Tibial nerve (tissue), 4 donors: ENCODE measurements at regions not wholly inside any gene's neighbourhood (a gene's known extent, or its start where the extent isn't known, plus 50 kb on each side); places are given as distances from the start of the nearest gene placed in this dataset.

Source experiments
- DNase-seq, 2 donors: peaks; one replicate each; pipeline ENCODE4 v3.0.0-alpha.2; 2019; ENCODE audit warnings: low spot score in 2 of 2
- H3K27ac ChIP-seq, 4 donors: fragments of 200-600 bp; sonication (generic) in 3 of 4; one replicate each; pipeline ENCODE4 v1.5.1; 2017 to 2019; ENCODE audit warnings: mild to moderate bottlenecking in 1 of 4
- H3K27me3 ChIP-seq, 2 donors: fragments of 200-600 bp; sonication (generic) in 1 of 2; one replicate each; pipeline versions ENCODE4 v1.5.1 to v1.6.0; 2017 to 2019
- H3K36me3 ChIP-seq, 3 donors: fragments of 200-600 bp; sonication (generic); one replicate each; pipeline ENCODE4 v1.5.1; 2018 to 2019
- H3K4me1 ChIP-seq, 4 donors: fragments of 200-600 bp; sonication (generic) in 3 of 4; one replicate each; pipeline ENCODE4 v1.5.1; 2017 to 2019
- H3K4me3 ChIP-seq, 4 donors: fragments of 200-600 bp; sonication (generic) in 3 of 4; one replicate each; pipeline ENCODE4 v1.5.1; 2017 to 2019; ENCODE audit warnings: mild to moderate bottlenecking in 1 of 4, moderate library complexity in 1 of 4
- H3K9me3 ChIP-seq, 4 donors: fragments of 200-600 bp; sonication (generic) in 3 of 4; one replicate each; pipeline ENCODE4 v1.5.1; 2017 to 2019
- EP300 ChIP-seq, 2 donors: sonication (generic); formaldehyde crosslinking; IDR thresholded peaks; one replicate each; pipeline ENCODE4 v1.6.1; 2017; ENCODE audit warnings: antibody characterized with exemption in 2 of 2, mild to moderate bottlenecking in 1 of 2
- POLR2A ChIP-seq, 2 donors: fragments of 450-650 bp; IDR thresholded peaks; one replicate each; pipeline ENCODE4 v1.6.1; 2017; ENCODE audit warnings: antibody characterized with exemption in 2 of 2, mild to moderate bottlenecking in 2 of 2, moderate library complexity in 2 of 2
- WGBS, 2 donors: methylation state at CpG; one replicate each; pipeline ENCODE4 v1.1.5; 2018; 5-methylcytosine and 5-hydroxymethylcytosine counted together
- TF ChIP-seq, protein P1 (sequence below), 5 experiments: fragments of 200-600 bp in 3 of 5; fragments of 450-650 bp in 2 of 5; sonication (generic) in 3 of 5; IDR thresholded peaks; one replicate each; pipeline ENCODE4 v1.5.1; 2016 to 2019; ENCODE audit warnings: antibody characterized with exemption in 5 of 5, mild to moderate bottlenecking in 3 of 5, moderate library complexity in 2 of 5

DNA sequence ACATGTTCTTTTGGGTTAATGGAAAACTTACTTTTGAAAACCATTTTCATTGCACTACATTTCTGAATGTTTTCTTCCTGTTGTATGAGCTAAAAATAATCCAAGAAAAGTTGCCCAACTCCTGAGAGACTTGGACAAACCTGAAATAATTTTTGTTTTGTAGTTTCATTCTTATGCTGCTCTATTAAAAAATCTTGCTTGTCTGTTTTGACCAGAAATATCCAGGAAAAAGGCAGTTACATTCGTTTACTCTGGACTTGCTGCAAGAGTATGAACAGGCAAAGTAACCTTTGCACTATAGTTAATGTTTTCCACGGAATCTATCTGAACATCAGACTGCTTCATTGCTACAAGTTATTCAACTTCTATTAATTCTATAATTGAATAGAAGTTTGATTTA is 200.1 kb upstream of the DAB2 start:
- 34 to 44% methylated on average over 2 of the region's 2 CpGs for WGBS, 2 donors
- H3K4me3 ChIP-seq = no peak overlapping the region
- no peaks in the 10 kb centered on the region for H3K27me3 ChIP-seq
- DNase-seq = no peak
- no peaks in the 10 kb centered on the region for H3K36me3 ChIP-seq
- peak overlapping the region in 2 of 4 donors; percentile 71 to 81 for H3K27ac ChIP-seq
- H3K9me3 ChIP-seq = no peaks in the 10 kb centered on the region
- peaks cover 0 to 16% (median 3%) of the 10 kb centered on the region in 4 donors for H3K4me1 ChIP-seq
- TF ChIP-seq, protein P1, sequence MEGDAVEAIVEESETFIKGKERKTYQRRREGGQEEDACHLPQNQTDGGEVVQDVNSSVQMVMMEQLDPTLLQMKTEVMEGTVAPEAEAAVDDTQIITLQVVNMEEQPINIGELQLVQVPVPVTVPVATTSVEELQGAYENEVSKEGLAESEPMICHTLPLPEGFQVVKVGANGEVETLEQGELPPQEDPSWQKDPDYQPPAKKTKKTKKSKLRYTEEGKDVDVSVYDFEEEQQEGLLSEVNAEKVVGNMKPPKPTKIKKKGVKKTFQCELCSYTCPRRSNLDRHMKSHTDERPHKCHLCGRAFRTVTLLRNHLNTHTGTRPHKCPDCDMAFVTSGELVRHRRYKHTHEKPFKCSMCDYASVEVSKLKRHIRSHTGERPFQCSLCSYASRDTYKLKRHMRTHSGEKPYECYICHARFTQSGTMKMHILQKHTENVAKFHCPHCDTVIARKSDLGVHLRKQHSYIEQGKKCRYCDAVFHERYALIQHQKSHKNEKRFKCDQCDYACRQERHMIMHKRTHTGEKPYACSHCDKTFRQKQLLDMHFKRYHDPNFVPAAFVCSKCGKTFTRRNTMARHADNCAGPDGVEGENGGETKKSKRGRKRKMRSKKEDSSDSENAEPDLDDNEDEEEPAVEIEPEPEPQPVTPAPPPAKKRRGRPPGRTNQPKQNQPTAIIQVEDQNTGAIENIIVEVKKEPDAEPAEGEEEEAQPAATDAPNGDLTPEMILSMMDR (IDR thresholded peaks at IDR 0.05) = no peak
- TF ChIP-seq EP300 (IDR thresholded peaks at IDR 0.05) = no peak
- no peak for TF ChIP-seq POLR2A (IDR thresholded peaks at IDR 0.05)

DNA sequence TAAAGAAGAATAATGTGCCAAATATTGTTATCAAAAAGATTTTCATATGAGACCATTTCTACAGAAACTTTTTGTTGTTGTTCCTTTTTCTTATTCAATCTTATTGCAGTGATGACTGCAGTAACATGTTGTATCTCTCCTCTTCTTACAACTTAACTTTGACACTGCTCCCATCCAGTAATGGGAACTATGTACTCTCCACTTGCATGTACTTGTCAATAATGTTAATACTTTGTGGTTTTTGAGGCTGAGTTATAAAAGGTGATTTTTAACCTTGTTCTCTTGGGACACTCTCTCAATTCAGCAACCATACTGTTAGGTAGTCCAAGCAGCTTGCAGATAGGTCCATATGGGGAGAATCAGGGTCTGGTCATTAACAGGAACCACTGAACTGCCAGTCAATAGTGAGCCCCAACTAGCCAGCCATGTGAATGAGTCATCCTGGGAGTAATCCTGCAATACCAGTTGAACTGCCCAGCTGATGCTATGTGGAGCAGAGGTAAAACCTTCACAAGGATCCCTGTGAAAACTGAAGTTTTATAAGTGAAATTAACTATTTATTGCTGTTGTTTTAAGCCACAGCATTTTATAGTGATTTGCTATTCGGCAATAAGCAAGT is 199.6 kb upstream of the DAB2 start:
- WGBS, 2 donors = 47 to 64% methylated on average over 1 of the region's 1 CpG
- Histone ChIP-seq H3K27ac (peak overlapping the region in 3 of 4 donors; percentile 17 to 81 (median 71)), H3K4me1 (peaks cover 0 to 16% (median 3%) of the 10 kb centered on the region in 4 donors), H3K4me3 (no peak overlapping the region), H3K27me3 (no peaks in the 10 kb centered on the region), H3K9me3 (no peaks in the 10 kb centered on the region), H3K36me3 (no peaks in the 10 kb centered on the region)
- TF ChIP-seq, protein P1 (IDR thresholded peaks at IDR 0.05) = no peak
- no peak for TF ChIP-seq EP300 (IDR thresholded peaks at IDR 0.05)
- no peak for TF ChIP-seq POLR2A (IDR thresholded peaks at IDR 0.05)
- DNase-seq = no peak

DNA sequence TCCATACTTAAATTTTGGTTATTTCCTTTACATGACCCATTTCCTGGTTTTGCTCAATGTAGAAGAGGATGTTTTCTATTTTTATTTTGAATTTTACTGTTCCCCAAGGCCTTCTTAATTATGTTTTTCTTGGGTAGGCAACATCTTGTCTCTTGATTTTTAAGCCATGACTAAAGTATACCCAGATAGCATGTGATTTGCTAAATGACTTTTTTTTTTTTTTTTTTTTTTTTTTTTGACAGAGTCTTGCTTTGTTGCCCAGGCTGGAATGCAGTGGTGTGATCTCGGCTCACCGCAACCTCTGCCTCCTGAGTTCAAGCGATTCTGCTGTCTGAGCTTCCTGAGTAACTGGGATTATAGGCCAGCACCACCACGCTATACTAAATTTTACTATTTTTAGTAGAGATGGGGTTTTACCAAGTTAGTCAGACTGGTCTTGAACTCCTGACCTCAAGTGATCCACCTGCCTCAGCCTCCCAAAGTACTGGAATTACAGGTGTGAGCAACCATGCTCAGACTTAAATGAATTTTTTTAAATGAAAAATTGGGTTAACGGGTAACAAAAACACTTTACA is 198.6 kb upstream of the DAB2 start:
- Histone ChIP-seq H3K36me3 (no peaks in the 10 kb centered on the region), H3K27me3 (no peaks in the 10 kb centered on the region), H3K4me3 (no peak overlapping the region), H3K4me1 (peaks cover 0 to 20% (median 3%) of the 10 kb centered on the region in 4 donors), H3K9me3 (no peaks in the 10 kb centered on the region), H3K27ac (peak overlapping the region in 1 of 4 donors; percentile 81)
- DNase-seq = no peak
- 41 to 44% methylated on average over 5 of the region's 5 CpGs for WGBS, 2 donors
- TF ChIP-seq POLR2A (IDR thresholded peaks at IDR 0.05) (no peak), EP300 (IDR thresholded peaks at IDR 0.05) (no peak)
- TF ChIP-seq, protein P1 (IDR thresholded peaks at IDR 0.05) = no peak

DNA sequence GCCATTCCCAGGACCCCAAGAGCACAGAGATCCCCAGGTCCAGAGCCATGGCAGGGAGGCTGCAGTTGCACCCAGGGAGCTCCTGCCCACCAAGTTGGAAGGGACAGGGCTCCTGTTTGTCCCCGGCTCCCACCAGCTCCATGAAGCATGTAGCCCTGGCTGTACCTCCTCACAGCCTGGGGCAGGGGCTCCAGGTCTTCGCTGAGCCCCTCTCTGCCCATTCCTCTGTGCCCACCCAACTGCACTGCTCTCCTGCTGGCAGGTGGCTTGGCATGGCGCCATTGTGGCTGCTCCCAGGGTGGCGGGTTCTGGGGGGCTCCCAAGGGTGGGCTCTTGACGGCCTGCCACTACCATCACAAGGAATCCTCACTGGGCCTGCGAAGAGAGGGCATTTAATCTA is 197.5 kb upstream of the DAB2 start:
- Histone ChIP-seq H3K27ac (no peak overlapping the region), H3K4me1 (peaks cover 0 to 20% (median 3%) of the 10 kb centered on the region in 4 donors), H3K9me3 (no peaks in the 10 kb centered on the region), H3K27me3 (no peaks in the 10 kb centered on the region), H3K4me3 (no peak overlapping the region), H3K36me3 (no peaks in the 10 kb centered on the region)
- TF ChIP-seq, protein P1 (IDR thresholded peaks at IDR 0.05) = no peak
- TF ChIP-seq POLR2A (IDR thresholded peaks at IDR 0.05) (no peak), EP300 (IDR thresholded peaks at IDR 0.05) (no peak)
- DNase-seq = no peak
- 93 to 94% methylated on average over 6 of the region's 6 CpGs for WGBS, 2 donors

DNA sequence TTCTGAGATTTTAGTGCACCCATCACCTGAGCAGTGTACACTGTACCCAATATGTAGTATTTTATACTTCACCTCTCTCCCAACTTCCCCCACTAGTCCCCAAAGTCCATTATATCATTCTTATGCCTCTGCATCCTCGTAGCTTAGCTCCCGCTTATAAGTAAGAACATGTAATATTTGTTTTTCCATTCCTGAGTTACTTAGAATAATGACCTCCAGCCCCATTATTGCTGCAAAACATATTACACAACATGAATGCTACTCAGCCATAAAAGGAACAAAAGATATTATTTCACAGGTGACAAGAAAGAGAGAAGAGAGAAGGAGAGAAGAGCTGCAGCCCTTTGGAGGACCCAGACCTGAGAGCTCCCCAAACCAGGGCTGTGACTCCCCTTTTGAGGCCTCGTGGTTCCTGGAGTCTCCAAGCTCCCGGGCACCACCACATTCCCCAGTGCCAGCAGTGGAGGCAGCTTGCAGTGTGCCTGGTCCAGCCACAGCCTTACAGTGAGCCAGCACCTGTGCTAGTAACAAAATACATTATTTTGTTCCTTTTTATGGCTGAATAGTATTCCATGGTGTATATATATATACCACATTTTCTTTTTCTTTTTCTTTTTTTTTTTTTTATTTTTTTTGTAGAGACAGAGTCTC is 194.5 kb upstream of the DAB2 start:
- DNase-seq = no peak
- Histone ChIP-seq H3K9me3 (no peaks in the 10 kb centered on the region), H3K27ac (no peak overlapping the region), H3K36me3 (no peaks in the 10 kb centered on the region), H3K4me3 (no peak overlapping the region), H3K27me3 (no peaks in the 10 kb centered on the region), H3K4me1 (peaks cover 0 to 13% (median 3%) of the 10 kb centered on the region in 4 donors)
- TF ChIP-seq, protein P1 (IDR thresholded peaks at IDR 0.05) = no peak
- TF ChIP-seq EP300 (IDR thresholded peaks at IDR 0.05) (no peak), POLR2A (IDR thresholded peaks at IDR 0.05) (no peak)
- 76 to 77% methylated on average over 4 of the region's 4 CpGs for WGBS, 2 donors
